Stimulated activated CD8-positive, alpha-beta memory T cell treated with anti-CD3 and anti-CD28 coated beads, Interleukin-2, amount 100 ng/mL, for 1 hour (primary cell): ENCODE measurements at regions not wholly inside any gene's neighbourhood (a gene's known extent, or its start where the extent isn't known, plus 50 kb on each side); places are given as distances from the start of the nearest gene placed in this dataset.
"Not testable (repeated sequence)": the region's sequence is repeated elsewhere in the genome, so short reads cannot be mapped to it uniquely, and the experiment has no call there.

Source experiments
- DNase-seq, 2 donors: peaks; one replicate each; pipeline ENCODE4 v3.0.0-alpha.2; 2020; ENCODE audit warnings: low read depth in 2 of 2

DNA sequence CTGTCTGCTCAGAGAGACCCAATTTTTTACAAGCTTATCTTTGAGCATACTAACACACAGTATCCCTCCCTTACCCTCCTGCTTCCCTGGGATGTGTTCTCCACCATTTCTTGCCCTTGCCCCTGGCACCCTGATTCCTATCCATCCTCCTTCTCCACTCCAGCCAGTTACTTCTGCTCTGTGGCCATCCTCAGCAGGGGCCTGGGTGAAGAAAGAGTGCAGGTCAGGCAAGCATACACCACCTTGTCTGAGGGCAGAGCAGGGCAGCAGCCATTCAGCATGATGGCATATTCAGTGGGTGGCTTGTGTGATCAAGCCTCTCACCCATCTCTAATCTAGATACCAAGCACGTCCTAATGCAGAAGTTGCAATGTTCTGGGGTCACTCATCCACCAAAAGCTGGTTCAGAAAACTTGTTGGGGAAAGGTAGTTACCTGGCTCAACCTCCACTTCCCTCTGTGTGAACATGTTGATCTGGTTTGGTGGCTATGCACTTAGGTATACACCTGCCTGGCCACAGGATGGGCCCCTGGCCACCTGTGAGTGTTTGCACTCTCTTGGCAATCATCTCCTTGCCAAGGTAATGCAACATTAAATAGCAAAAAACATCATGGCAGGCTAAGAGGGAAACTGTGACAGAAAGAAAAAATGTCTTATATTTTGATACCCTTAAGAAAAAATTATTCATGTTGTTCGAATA is 900.3 kb upstream of the MIR17HG start:
- no peak for DNase-seq

DNA sequence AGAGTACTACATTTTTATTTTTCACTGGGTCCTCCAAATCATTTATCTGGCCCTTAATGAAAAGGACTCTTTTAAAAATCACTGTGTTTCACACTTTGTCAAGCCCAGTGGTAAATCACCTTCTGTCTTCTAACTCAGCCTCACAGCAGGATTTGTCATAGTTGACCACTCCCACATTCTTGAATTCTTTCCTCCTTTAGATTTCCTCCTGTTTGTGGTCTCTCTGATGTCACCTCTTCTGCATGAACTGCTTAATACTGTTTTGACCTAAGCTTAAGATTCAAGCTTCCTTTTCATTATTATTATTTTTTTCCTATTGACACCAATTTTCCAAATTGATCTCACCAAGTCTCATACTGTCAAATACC is 899.8 kb upstream of the MIR17HG start:
- DNase-seq, result no peak

DNA sequence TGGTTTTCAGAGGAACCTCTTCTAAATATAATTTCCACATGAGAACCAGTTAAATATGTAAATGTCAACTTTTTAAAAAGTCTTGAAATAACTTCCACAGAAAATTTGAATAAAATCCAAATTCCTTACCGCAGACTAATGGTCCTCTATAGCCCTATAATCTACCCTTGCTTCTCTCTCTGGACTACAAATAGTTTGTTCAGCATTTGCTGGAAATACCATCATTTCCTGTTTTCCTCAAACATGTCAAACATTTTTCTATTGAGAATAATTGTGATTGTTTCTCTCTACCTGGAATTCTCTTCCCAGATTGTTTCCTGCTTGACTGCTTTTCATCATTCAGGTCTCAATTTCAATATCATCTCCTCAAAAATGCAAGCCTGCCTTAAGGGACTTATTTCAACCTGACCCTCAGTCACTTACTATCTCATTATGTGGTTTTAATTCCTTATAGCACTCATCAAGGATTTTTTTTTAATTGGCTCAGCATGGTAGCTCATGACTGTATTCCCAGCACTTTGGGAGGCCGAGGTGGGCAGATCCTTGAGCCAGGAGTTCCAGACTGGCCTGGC is 898.9 kb upstream of the MIR17HG start:
- no peak for DNase-seq

DNA sequence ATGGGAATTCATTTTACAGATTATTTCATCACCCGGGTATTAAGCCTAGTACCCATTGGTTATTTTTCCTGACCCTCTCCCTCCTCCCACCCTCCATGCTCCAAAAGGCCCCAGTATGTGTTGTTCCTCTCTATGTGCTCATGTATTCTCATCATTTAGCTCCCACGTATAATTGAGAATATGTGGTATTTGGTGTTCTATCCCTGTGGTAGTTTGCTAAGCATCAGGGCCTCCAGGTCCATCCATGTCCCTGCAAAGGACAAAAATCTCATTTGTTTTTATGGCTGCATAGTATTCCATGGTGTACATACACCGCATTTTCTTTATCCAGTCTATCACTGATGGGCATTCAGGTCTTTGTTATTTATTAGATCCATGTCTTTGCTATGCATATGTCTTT is 894.1 kb upstream of the MIR17HG start:
- DNase-seq, result no peak

DNA sequence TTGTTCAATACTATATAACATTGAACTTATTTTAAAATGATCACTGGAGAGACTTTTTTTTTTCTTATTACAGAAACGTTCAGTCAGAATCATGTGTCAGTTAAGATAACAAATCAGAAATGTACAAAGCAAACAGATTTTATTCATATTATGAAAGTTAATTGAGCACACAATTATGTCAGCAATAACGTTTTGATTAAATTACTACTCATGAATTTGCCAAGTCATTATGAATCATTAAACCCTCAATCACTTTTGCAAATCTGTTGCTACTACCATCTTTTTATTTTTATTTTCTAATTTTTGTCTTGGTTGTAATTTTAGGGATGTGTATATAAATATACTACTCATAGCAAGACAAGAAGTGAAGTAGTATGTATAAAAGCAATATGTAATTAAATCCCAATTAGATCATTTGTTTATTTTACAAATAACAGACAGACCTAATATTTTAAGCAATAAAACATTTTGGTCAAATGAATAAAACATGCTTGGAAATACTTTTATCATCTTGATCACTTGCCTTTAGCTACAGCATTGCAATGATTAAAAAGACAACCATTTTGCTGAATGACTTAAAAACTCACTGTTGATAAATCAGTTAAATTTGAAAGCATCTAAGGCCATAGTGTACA is 893.4 kb upstream of the MIR17HG start:
- no peak for DNase-seq

DNA sequence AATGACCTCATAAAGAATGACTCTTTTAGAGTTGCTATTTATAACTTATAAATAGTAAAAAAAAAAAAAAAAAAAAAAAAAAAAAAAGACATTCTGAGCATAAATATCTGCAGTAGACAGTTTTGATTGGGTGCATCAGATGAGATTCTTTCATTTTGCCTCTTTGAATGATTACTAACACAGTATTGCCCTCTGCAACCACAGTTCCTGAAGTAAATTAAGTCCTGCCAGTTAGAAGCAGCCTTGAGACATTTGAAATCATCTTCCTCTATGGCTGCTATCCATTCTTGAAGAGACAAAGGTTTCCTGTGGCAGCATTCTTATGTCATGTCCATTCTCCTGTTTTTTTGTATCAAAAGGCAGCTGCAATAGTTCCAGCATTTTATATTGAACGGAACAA is 892.4 kb upstream of the MIR17HG start:
- no peak for DNase-seq

DNA sequence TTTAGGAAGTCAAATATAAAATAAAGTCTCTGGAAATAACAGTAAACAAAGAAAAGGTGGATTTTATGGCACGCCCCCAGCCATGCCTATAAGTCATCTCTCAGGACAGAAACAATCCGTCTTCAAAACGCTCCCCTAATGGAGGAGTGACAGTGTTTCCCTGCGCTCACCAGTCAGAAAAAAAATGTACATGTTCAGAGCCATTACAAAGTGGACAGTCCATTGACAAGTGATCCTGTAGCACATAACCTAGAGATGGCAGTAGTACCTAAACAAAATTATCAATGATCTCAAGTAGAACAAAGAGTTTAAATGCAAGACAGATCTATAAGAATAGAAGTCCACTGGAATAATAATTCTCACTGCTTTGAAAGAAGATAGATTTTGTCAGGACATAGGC is 891.7 kb upstream of the MIR17HG start:
- DNase-seq, result no peak

DNA sequence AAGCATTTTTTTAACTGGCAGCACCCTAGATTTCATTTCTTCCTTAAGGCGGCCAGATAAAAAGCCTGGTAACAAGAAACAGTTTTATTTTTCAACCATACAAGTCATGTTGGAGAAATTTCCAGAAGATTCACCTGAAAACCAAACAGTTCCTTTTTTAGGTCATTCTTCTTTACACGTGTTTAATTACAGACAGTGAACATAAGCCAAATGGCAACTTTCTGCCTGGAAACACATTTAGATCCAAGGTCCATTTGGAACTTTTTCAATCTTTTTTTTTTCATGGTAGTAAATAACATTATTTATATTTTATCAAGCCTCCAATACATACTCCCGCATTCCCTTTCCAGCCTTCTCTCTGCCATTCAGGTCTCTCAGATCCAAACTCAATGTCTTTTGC is 886.1 kb upstream of the MIR17HG start:
- DNase-seq, result no peak

DNA sequence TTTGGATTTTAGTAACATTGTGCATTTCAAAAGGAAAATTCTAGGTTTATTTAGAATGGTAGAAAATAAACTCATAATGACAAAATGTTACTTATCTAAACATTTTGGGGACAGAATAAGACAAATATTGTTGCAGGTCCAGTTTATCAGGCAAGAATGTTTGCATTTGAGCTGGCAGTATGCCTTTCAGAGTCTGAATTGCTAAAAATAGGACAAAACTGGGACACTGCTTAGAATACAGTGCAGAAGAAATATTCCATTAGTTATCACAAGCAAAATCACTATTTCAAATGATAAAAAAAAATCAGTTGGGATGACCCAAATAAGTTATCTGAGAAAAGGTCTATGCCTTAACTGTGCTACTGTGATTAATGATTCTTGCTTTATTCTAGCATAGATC is 870.3 kb upstream of the MIR17HG start:
- no peak for DNase-seq

DNA sequence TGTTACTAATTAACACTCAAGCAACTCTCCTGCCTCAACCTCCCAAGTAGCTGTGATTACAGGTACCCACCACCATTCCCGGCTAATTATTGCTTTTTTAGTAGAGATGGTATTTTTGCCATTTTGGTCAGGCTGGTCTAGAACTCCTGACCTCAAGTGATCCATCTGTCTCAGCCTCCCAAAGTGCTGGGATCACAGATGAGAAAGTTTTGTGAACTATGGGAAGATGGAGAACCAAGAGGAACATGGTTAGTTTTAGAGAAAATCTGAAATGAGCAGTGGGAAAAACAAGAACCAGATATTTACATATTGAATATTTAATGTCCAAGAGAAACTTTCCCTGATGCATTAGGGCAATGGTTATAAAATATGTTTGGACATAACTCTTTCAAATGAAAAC is 863.6 kb upstream of the MIR17HG start:
- no peak for DNase-seq

DNA sequence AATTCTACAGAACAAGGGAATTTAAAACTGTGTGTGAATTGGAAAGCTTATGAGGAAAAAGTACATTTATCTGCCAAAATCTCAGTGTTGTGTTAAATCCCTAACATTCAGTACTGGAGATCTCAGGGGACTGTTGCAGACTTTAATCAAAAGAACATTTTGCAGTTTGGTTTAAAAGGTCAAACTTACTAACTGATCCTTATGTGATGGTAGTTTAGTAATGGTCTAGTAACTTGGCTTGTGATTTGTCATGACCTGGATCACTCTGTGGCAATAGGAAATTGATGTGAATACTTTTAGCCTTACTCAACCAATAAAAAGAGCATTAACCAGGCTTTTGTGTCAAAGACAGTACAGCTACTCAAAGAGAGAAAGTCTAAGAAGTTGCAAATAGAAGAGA is 862.1 kb upstream of the MIR17HG start:
- DNase-seq, result no peak

DNA sequence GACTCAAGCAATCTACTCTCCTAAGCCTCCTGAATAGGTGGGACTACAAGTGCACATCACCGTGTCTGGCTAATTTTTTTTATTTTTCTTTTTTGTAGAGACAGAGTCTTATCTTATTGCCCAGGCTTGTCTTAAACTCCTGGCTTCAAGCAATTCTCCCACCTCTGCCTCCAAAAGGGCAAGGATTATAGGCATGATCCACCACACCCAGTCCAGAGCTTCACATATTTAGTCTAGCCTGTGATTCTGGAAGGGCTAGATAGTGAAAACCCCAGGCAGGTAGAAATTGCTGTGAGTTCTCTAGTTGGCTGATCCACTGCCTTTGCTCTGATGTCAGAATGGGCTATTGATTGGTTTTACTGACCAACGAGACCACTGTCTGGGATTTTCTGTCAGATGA is 854.6 kb upstream of the MIR17HG start:
- no peak for DNase-seq

DNA sequence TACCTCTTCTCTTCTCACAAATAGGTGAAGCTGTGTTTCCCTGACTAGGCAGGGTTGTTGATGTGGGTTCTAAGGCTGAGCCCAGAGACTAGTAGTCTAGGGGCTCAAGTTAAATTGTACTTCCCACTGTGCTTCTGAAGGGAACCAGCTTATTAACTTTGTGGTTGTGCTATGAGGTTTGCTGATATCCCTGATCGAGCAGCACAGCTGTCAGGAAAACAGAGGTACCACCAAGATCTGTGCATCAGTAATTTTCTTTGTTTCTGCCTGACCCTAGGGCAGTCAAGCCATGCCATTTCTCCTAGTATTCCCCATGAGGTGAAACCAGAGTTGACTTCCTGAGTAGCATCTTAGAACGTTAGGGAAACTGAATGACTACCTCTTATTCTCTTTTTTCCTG is 853.8 kb upstream of the MIR17HG start:
- DNase-seq, result no peak

DNA sequence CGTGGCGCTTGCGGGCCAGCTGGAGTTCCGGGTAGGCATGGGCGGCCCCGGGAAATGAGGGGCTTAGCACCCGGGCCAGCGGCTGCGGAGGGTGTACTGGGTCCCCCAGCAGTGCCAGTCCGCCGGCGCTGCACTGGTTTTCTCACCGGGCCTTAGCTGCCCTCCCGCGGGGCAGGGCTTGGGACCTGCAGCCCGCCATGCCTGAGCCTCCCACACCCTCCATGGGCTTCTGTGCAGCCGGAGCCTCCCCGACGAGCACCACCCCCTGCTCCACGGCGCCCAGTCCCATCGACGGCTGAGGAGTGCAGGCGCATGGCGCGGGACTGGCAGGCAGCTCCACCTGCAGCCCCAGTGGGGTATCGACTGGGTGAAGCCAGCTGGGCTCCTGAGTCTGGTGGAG is 852.6 kb upstream of the MIR17HG start:
- not testable (repeated sequence) for DNase-seq

DNA sequence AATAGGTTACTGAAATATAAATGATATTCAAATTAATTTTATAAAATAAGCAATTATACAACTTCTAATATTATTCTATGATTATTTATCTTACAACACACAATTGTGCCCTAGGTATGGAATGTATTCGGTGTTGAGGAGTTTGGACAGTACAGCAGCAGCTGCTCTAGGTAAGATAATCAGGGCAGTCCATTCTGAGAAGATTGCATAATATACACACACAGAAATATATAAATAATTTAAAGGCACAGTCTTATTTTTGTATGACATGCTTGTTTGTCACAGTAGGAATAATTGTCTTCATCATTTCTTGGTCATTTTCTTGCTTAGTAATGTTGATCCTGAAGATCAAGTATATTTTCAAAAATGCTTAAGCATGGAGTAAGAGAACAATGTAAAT is 849.4 kb upstream of the MIR17HG start:
- DNase-seq, result no peak

DNA sequence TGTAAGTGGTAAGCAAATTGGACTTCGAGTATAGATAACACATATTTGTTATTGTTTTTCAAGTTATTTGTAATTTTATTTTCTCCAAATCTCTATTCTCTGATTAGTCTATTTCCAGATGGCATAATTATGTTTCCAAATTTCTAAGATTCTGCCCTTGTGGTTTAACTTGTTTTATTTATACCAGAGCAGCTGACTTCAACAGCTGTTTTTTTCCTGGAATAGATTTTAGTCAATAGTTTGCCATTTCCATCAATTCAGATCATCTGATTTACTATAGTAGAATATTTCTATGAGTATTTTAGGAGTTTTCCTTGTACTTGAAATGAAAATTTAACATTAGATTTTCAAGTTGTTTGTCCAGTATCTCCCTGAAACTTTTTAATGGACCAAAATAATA is 848.7 kb upstream of the MIR17HG start:
- DNase-seq, result no peak

DNA sequence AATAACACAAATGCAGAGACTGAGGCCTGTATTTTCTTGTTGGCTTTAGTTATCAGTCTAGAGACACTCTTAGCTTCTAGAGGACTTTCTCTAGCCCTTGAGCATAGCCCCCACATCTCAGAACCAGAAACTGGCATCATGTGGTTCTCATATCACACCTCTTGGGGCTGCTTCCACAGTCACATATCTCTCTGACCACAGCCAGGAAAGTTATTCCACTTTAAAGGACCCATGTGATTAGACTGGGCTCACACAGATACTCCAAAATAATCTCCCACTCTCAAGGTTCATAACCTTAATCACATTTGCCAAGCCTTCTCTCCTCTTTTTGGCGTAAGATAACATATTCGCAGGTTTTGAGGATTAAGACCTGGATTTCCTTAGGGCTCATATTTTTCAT is 846.9 kb upstream of the MIR17HG start:
- DNase-seq, result no peak

DNA sequence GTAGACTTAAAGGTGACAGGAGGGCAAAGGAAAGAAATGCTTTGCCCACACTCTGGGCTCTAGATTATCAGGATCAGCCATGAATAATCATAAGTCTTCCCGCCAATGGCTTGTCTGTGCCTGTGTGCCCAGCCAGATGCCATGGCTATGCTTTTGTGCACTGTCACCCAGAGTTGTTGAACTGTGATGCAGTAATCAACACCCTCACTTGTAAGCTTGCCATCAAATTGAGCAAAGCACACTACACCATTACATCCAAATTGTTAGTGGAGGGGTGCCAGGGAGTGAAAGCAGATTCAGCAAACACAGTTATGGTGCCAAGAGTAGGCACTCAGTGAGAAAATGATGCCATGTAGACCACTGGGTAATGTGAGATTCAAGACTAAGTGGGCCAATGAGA is 845.3 kb upstream of the MIR17HG start:
- DNase-seq, result no peak

DNA sequence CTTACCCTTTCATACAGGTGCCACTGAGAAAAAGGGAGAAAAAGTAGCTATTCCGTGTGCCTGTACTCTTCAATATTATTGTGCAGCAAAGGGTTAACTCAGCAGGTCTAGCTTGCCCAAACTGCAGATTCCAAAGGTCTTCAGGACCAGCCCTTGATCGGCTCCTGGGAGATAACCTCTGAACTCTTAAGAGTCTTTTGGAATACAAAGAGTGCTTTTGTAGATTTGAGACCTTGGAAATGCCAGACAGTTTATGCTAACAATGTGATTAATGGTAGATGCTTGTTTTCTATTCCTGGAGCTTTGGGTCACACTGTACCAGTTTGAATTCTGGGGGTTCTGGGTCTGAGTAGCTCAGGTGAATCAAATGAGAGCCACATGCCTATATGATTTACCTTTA is 844.7 kb upstream of the MIR17HG start:
- DNase-seq, result no peak

DNA sequence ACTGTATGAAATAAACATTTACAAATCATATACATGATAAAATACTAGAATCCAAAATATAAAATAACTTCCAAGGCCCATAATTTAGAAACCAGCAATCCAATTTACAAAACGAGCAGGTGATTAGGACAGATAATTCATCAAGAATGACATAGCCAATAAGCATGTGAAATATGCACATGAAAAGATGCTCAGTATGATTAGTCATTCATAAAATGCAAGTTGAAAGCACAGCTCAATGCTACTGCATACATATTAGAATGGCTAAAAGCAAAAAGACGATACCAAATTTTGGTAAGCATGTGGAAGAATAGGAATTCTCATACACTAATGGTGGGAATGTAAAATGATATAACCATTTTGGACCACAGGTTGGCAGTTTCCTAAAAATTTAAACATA is 837.2 kb upstream of the MIR17HG start:
- no peak for DNase-seq

DNA sequence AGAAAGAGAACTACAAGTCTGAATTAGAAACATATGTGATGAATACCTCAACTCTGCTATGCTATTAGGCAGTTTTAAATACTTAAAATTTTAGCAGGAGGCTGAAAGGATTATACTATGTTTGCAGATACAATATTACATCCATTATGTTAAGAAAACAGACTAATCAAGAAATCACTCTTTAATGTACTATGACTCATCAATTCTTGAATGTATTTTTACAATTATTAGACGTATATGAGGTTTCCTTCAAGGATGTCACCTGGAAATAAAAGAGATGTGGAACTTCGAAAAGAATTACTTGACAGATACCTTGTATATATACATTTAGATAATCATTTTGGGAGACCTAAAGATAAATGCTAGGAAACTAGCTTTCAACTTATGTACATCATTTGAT is 835.6 kb upstream of the MIR17HG start:
- DNase-seq, result no peak

DNA sequence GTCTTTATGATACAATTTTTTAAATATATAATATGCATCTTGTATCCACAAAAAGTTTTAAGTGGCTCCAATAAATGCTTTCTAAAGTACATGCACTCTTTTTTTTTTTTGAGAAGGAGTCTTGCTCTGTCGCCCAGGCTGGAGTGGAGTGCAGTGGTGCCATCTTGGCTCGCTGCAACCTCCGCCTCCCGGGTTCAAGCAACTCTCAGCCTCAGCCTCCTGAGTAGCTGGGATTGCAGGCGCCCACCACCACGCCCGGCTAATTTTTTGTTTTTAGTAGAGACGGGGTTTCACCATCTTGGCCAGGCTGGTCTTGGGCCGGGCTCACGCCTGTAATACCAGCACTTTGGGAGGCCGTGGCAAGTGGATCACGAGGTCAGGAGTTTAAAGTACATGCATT is 832.8 kb upstream of the MIR17HG start:
- DNase-seq, result not testable (repeated sequence)

DNA sequence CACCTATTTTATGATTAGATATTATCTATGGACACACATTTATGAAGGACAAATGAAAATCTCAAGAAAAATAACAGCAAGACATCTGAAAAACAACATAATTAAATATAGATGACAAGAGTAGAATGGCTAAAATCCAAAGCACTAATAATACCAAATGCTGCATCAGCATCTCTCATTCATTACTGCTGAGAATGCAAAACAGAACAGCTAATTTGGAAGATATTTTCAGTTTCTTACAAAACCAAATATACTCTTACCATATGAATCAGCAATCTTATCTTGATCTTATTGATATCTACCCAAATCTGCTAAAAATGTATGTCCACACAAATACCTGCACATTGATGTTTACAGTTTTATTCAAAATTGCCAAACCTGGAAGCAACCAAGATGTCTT is 829.1 kb upstream of the MIR17HG start:
- DNase-seq, result no peak

DNA sequence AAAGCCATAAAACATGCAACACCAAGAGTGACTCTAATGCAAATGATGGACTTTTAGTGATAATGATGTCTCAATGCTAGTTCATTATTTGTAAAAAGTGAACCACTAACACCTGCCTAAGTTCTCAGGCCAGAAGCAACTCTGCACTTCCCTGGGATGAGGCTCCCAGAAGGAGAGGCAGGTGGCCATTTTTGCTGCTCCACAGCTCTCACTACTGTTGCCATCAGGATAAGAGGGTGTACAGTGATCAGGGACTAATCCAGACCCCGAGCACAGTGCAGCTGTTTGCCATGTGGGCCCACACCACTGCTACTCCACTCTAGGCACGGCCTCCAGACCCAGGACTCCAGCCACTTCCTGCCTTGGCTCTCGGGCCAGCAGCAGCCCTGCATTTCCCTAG is 828.3 kb upstream of the MIR17HG start:
- no peak for DNase-seq
